Endothelial cell of umbilical vein (primary cell): ENCODE measurements at regions not wholly inside any gene's neighbourhood (a gene's known extent, or its start where the extent isn't known, plus 50 kb on each side); places are given as distances from the start of the nearest gene placed in this dataset.

Experiments
- BruUV-seq: library from RNA; stranded (reverse); fragments of 400-500 nt; replicated peaks from 2 replicates; lab custom pipeline; 2021; lab: Mats Ljungman, UMichigan
- CTCF ChIA-PET: fragments of 300-600, 350-600 bp; sonication (Branson Sonifier 250); formaldehyde crosslinking; loops from one replicate; lab custom pipeline; 2021; ENCODE audit warnings: antibody characterized with exemption, inconsistent platforms; lab: Charles Lee
- POLR2A ChIA-PET: fragments of 300-600, 350-600 bp; sonication (Branson Sonifier 250); formaldehyde crosslinking; loops from one replicate; lab custom pipeline; 2021; ENCODE audit warnings: antibody characterized with exemption, inconsistent platforms; lab: Charles Lee
- DNase-seq: peaks from one replicate; pipeline ENCODE4 v3.0.0-alpha.2; 2011; ENCODE audit warnings: low read depth, low spot score
- FAIRE-seq: peaks from 2 replicates; lab custom pipeline; 2011; peaks lifted over from hg19 to GRCh38; lab: Jason Lieb, UNC
- H2AFZ ChIP-seq: 2 replicates; pipeline ENCODE4 v1.6.0; 2012; ENCODE audit warnings: low read depth, low read length, control low read depth, inconsistent platforms
- H3K27ac ChIP-seq: 2 replicates; pipeline ENCODE4 v1.5.1; 2011; ENCODE audit warnings: low read depth, mild to moderate bottlenecking, control low read depth, low read length, moderate library complexity; ENCODE audit not compliant: insufficient read depth
- H3K27me3 ChIP-seq, 2 experiments: 2 replicates each; pipeline versions ENCODE4 v1.6.0 to v1.6.1; 2011; ENCODE audit warnings: low read length in 2 of 2, mixed read lengths in 1 of 2; ENCODE audit not compliant: control insufficient read depth in 2 of 2, insufficient read depth in 2 of 2
- H3K36me3 ChIP-seq, 2 experiments: 2 replicates in 1 of 2; 3 replicates in 1 of 2; pipeline ENCODE4 v1.5.1; 2011; ENCODE audit warnings: low read length in 2 of 2, mild to moderate bottlenecking in 1 of 2, moderate library complexity in 1 of 2; ENCODE audit not compliant: control insufficient read depth in 2 of 2, insufficient read depth in 2 of 2; ENCODE audit errors: extremely low read depth in 1 of 2
- H3K4me1 ChIP-seq: 3 replicates; pipeline ENCODE4 v1.5.1; 2011; ENCODE audit warnings: mild to moderate bottlenecking, low read length; ENCODE audit not compliant: control insufficient read depth, insufficient read depth; ENCODE audit errors: extremely low read depth
- H3K4me2 ChIP-seq: 2 replicates; pipeline ENCODE4 v1.6.1; 2011; ENCODE audit warnings: low read length, control low read depth, mixed read lengths; ENCODE audit not compliant: insufficient read depth
- H3K4me3 ChIP-seq, 3 experiments: fragments of 200-600 bp in 1 of 3; sonication (generic), shearing (Covaris generic) in 1 of 3; replicated peaks in 1 of 3; 2 replicates each; pipeline ENCODE4 v1.5.1; 2011 to 2016; ENCODE audit warnings: control low read depth in 3 of 3, low read length in 3 of 3, mild to moderate bottlenecking in 2 of 3, inconsistent platforms in 1 of 3, low read depth in 1 of 3, moderate library complexity in 1 of 3; ENCODE audit not compliant: insufficient read depth in 1 of 3
- H3K79me2 ChIP-seq: 2 replicates; pipeline ENCODE4 v1.6.0; 2012; ENCODE audit warnings: low read length, inconsistent platforms; ENCODE audit not compliant: control insufficient read depth, insufficient read depth
- H3K9ac ChIP-seq: replicated peaks from 2 replicates; pipeline ENCODE3; 2011; ENCODE audit warnings: low read length, control low read depth; ENCODE audit not compliant: insufficient read depth; ENCODE audit errors: extremely low read depth
- H3K9me1 ChIP-seq: replicated peaks from 3 replicates; pipeline ENCODE4 v1.6.0; 2011; ENCODE audit warnings: mild to moderate bottlenecking, low read length; ENCODE audit not compliant: control insufficient read depth, insufficient read depth; ENCODE audit errors: extremely low read depth
- H3K9me3 ChIP-seq: replicated peaks from 2 replicates; pipeline ENCODE4 v1.5.1; 2012; ENCODE audit warnings: low read length, inconsistent platforms; ENCODE audit not compliant: control insufficient read depth, insufficient read depth
- H4K20me1 ChIP-seq: replicated peaks from 2 replicates; pipeline ENCODE3; 2011; ENCODE audit warnings: mild to moderate bottlenecking, low read length; ENCODE audit not compliant: control insufficient read depth, insufficient read depth; ENCODE audit errors: extremely low read depth
- EZH2 ChIP-seq: IDR thresholded peaks from 2 replicates; pipeline ENCODE4 v1.6.1; 2012; ENCODE audit warnings: borderline replicate concordance, low read depth, mild to moderate bottlenecking, moderate library complexity, low read length, inconsistent platforms; ENCODE audit not compliant: severe bottlenecking
- FOS ChIP-seq: IDR thresholded peaks from 2 replicates; pipeline ENCODE4 v1.6.1; 2011; ENCODE audit warnings: mild to moderate bottlenecking, low read length, moderate library complexity, borderline replicate concordance; ENCODE audit not compliant: insufficient read depth
- GATA2 ChIP-seq: IDR thresholded peaks from 2 replicates; pipeline ENCODE4 v1.7.0; 2011; ENCODE audit warnings: low read depth, mild to moderate bottlenecking, moderate library complexity, mixed read lengths, low read length; ENCODE audit not compliant: insufficient read length, insufficient read depth
- JUN ChIP-seq: IDR thresholded peaks from 2 replicates; pipeline ENCODE4 v1.6.1; 2011; ENCODE audit warnings: borderline replicate concordance, low read depth; ENCODE audit not compliant: insufficient read length, insufficient read depth
- MYC ChIP-seq: IDR thresholded peaks from one replicate; pipeline ENCODE4 v1.6.1; 2011; ENCODE audit warnings: mild to moderate bottlenecking, low read depth, low read length
- POLR2A ChIP-seq: IDR thresholded peaks from 2 replicates; pipeline ENCODE4 v1.6.1; 2012; ENCODE audit warnings: low read depth, mild to moderate bottlenecking, control low read depth, low read length
- POLR2AphosphoS5 ChIP-seq: IDR thresholded peaks from 2 replicates; pipeline ENCODE4 v1.6.1; 2012; ENCODE audit warnings: low read depth, mild to moderate bottlenecking, control low read depth, low read length, moderate library complexity; ENCODE audit not compliant: insufficient read depth
- dilution Hi-C: fragments of 300-500 bp; cut with MboI; formaldehyde crosslinking; loops from one replicate; pipeline ENCODE4 v1.15.0; 2019; ENCODE audit warnings: low sequenced_read_pairs; ENCODE audit not compliant: extremely low pct_ligation_motif_present
- intact Hi-C: fragments of 100-400 bp; cut with micrococcal nuclease; formaldehyde crosslinking; loops from one replicate; pipeline ENCODE4 v1.10.0; 2022
- TF ChIP-seq, protein P1 (sequence below): IDR thresholded peaks from 2 replicates; pipeline ENCODE4 v1.6.1; 2011; ENCODE audit not compliant: insufficient read depth, insufficient read length
- TF ChIP-seq, protein P2 (sequence below), 2 donors: IDR thresholded peaks; 1 replicate in 1 of 2; 2 replicates in 1 of 2; pipeline ENCODE4 v1.5.1; 2011; ENCODE audit warnings: low read length in 2 of 2, mild to moderate bottlenecking in 2 of 2, moderate library complexity in 2 of 2, control low read depth in 1 of 2, inconsistent platforms in 1 of 2, low read depth in 1 of 2; ENCODE audit not compliant: insufficient read depth in 1 of 2; ENCODE audit errors: extremely low read depth in 1 of 2

DNA sequence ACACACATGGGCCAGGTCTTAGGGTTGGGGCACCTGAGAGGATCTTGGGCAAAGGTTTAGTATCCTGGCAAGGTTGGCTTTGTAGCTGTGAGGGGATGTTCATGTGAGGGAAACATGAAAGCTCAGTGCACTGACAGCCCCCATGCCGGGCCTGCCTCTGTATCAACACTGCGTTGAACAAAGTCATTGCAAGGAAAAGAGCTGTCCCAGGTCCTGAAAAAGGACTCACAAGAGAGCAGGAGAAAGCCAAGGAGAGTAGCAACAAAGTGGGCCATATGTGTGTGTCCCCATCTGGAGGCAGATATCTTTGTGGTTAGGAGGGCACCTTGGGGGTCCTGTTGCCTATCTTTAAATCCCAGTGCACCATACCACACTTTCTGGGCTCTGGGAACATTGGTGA is 237.8 kb upstream of the THSD7B start:
- no peak overlapping the region for H3K4me3 ChIP-seq
- H3K9me3 ChIP-seq: peaks cover 4% of the 10 kb centered on the region
- no peaks in the 10 kb centered on the region for H3K27me3 ChIP-seq
- BruUV-seq: no TSS peak
- no peak for DNase-seq
- ChIA-PET POLR2A (no interaction called here), CTCF (no interaction called here)
- no peak for FAIRE-seq
- H3K4me2 ChIP-seq: no peak overlapping the region
- no peak overlapping the region for H3K27ac ChIP-seq
- H2AFZ ChIP-seq: no peak overlapping the region
- intact Hi-C loops: no loop called here
- H3K9me1 ChIP-seq: no peaks in the 10 kb centered on the region
- H3K79me2 ChIP-seq: no peaks in the 10 kb centered on the region
- H3K9ac ChIP-seq: no peak overlapping the region
- no peaks in the 10 kb centered on the region for H4K20me1 ChIP-seq
- dilution Hi-C loops: no loop called here
- no peaks in the 10 kb centered on the region for H3K36me3 ChIP-seq
- no peaks in the 10 kb centered on the region for H3K4me1 ChIP-seq
- no peak for TF ChIP-seq GATA2
- TF ChIP-seq, protein P1, sequence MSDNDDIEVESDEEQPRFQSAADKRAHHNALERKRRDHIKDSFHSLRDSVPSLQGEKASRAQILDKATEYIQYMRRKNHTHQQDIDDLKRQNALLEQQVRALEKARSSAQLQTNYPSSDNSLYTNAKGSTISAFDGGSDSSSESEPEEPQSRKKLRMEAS: no peak
- TF ChIP-seq, protein P2, sequence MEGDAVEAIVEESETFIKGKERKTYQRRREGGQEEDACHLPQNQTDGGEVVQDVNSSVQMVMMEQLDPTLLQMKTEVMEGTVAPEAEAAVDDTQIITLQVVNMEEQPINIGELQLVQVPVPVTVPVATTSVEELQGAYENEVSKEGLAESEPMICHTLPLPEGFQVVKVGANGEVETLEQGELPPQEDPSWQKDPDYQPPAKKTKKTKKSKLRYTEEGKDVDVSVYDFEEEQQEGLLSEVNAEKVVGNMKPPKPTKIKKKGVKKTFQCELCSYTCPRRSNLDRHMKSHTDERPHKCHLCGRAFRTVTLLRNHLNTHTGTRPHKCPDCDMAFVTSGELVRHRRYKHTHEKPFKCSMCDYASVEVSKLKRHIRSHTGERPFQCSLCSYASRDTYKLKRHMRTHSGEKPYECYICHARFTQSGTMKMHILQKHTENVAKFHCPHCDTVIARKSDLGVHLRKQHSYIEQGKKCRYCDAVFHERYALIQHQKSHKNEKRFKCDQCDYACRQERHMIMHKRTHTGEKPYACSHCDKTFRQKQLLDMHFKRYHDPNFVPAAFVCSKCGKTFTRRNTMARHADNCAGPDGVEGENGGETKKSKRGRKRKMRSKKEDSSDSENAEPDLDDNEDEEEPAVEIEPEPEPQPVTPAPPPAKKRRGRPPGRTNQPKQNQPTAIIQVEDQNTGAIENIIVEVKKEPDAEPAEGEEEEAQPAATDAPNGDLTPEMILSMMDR (IDR thresholded peaks at IDR 0.05; ENCODE audit: extremely low read depth in 1 of 2, insufficient read depth in 1 of 2, low read depth in 1 of 2, low read length in 2 of 2): no peak

DNA sequence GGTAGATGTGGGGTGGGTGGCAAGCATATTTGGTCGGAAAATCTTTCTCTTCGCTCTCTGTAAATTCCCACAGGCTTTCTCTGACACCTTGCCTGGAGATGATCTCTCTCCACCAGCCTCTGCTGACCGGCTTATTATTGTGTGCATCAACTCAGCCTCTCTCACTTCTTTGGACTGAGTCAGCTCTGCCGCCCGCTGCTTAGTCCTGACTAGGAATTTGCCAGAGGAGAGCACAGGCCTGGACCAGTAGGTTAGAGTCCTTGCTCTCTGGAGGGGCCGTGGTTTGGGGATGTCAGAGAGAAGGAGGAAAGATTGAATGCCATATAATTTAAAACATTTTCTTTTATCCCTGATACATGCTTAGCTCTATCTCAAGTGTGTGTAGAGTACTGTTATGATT is 242.6 kb upstream of the THSD7B start:
- no peak for DNase-seq
- no peaks in the 10 kb centered on the region for H3K36me3 ChIP-seq
- TF ChIP-seq GATA2 (no peak), EZH2 (no peak), MYC (no peak), POLR2A (no peak), JUN (no peak), FOS (no peak), POLR2AphosphoS5 (no peak)
- TF ChIP-seq, protein P2 (IDR thresholded peaks at IDR 0.05; ENCODE audit: extremely low read depth in 1 of 2, insufficient read depth in 1 of 2, low read depth in 1 of 2, low read length in 2 of 2): no peak
- TF ChIP-seq, protein P1: no peak
- H2AFZ ChIP-seq: no peak overlapping the region
- no peak overlapping the region for H3K4me2 ChIP-seq
- FAIRE-seq: no peak
- CTCF ChIA-PET: interaction anchor here (0.8 kb wide), 1 partner anchor 22 kb away, joined by 3 read pairs; no protein-coding TSS in a partner anchor
- dilution Hi-C loops (no loop called here), intact Hi-C loops (no loop called here)
- no peak overlapping the region for H3K27ac ChIP-seq
- no peaks in the 10 kb centered on the region for H4K20me1 ChIP-seq
- no peaks in the 10 kb centered on the region for H3K4me1 ChIP-seq
- no peak overlapping the region for H3K4me3 ChIP-seq
- H3K9me1 ChIP-seq: no peaks in the 10 kb centered on the region
- H3K79me2 ChIP-seq: no peaks in the 10 kb centered on the region
- peaks cover 2% of the 10 kb centered on the region for H3K9me3 ChIP-seq
- POLR2A ChIA-PET: no interaction called here
- H3K27me3 ChIP-seq: no peaks in the 10 kb centered on the region
- no TSS peak for BruUV-seq
- no peak overlapping the region for H3K9ac ChIP-seq
